Mesenchymal stem cell (in vitro differentiated cells and primary cell): ENCODE measurements at regions not wholly inside any gene's neighbourhood (a gene's known extent, or its start where the extent isn't known, plus 50 kb on each side); places are given as distances from the start of the nearest gene placed in this dataset.
A peak's percentile ranks its signal among the peaks of the same experiment; 100 is the strongest.

ENCODE experiments used
- DNase-seq: peaks from one replicate; pipeline ENCODE4 v3.0.0-alpha.2; 2013
- H2AFZ ChIP-seq: one replicate; pipeline ENCODE4 v1.6.1; 2013; ENCODE audit warnings: low read depth, mild to moderate bottlenecking, control low read depth, inconsistent platforms, low read length, moderate library complexity
- H2AK5ac ChIP-seq: 2 replicates; pipeline ENCODE4 v1.6.1; 2013; ENCODE audit warnings: low read length, moderate library complexity, mild to moderate bottlenecking, inconsistent platforms; ENCODE audit not compliant: severe bottlenecking
- H2BK120ac ChIP-seq: one replicate; pipeline ENCODE4 v1.6.1; 2013; ENCODE audit warnings: low read depth, mild to moderate bottlenecking, inconsistent platforms, low read length, moderate library complexity
- H2BK12ac ChIP-seq, 2 experiments: one replicate each; pipeline ENCODE4 v1.6.1; 2013; ENCODE audit warnings: inconsistent platforms in 2 of 2, low read length in 2 of 2, mild to moderate bottlenecking in 2 of 2, moderate library complexity in 2 of 2, control low read depth in 1 of 2
- H2BK15ac ChIP-seq: one replicate; pipeline ENCODE4 v1.6.1; 2013; ENCODE audit warnings: mild to moderate bottlenecking, low read depth, inconsistent platforms; ENCODE audit not compliant: poor library complexity, severe bottlenecking
- H2BK5ac ChIP-seq: 2 replicates; pipeline ENCODE4 v1.6.1; 2013; ENCODE audit warnings: low read depth, mild to moderate bottlenecking, low read length, control low read depth, inconsistent platforms; ENCODE audit not compliant: poor library complexity, severe bottlenecking
- H3K14ac ChIP-seq, 2 experiments: one replicate each; pipeline ENCODE4 v1.6.1; 2013; ENCODE audit warnings: inconsistent platforms in 2 of 2, low read length in 2 of 2, control low read depth in 1 of 2, mild to moderate bottlenecking in 1 of 2, moderate library complexity in 1 of 2
- H3K18ac ChIP-seq, 2 experiments: one replicate each; pipeline ENCODE4 v1.6.1; 2013; ENCODE audit warnings: inconsistent platforms in 2 of 2, low read length in 2 of 2, control low read depth in 1 of 2, low read depth in 1 of 2, mild to moderate bottlenecking in 1 of 2
- H3K23ac ChIP-seq, 2 experiments: one replicate each; pipeline ENCODE4 v1.6.1; 2013; ENCODE audit warnings: inconsistent platforms in 2 of 2, low read length in 2 of 2, mild to moderate bottlenecking in 2 of 2, moderate library complexity in 2 of 2, control low read depth in 1 of 2
- H3K27ac ChIP-seq: 2 replicates; pipeline ENCODE4 v1.5.1; 2013; ENCODE audit warnings: mild to moderate bottlenecking, moderate library complexity, low read length, control low read depth, inconsistent platforms; ENCODE audit not compliant: poor library complexity, severe bottlenecking
- H3K27me3 ChIP-seq, 2 experiments: 2 replicates each; pipeline versions ENCODE4 v1.6.1 to v1.7.0; 2013; ENCODE audit warnings: low read length in 2 of 2, mild to moderate bottlenecking in 2 of 2, moderate library complexity in 2 of 2, control low read depth in 1 of 2, inconsistent platforms in 1 of 2; ENCODE audit not compliant: control insufficient read depth in 1 of 2, insufficient read depth in 1 of 2
- H3K36me3 ChIP-seq, 2 experiments: 2 replicates each; pipeline versions ENCODE4 v1.6.1 to v1.7.0; 2013; ENCODE audit warnings: low read length in 2 of 2, control low read depth in 1 of 2, inconsistent platforms in 1 of 2, low read depth in 1 of 2, mild to moderate bottlenecking in 1 of 2; ENCODE audit not compliant: insufficient read depth in 2 of 2, control insufficient read depth in 1 of 2
- H3K4ac ChIP-seq, 2 experiments: one replicate each; pipeline ENCODE4 v1.6.1; 2013; ENCODE audit warnings: inconsistent platforms in 2 of 2, low read length in 2 of 2, mild to moderate bottlenecking in 2 of 2, moderate library complexity in 2 of 2, control low read depth in 1 of 2, low read depth in 1 of 2
- H3K4me1 ChIP-seq: 2 replicates; pipeline ENCODE4 v1.6.1; 2013; ENCODE audit warnings: low read depth, low read length, control low read depth; ENCODE audit not compliant: control insufficient read depth, insufficient read depth
- H3K4me2 ChIP-seq: 2 replicates; pipeline ENCODE4 v1.6.1; 2013; ENCODE audit warnings: low read length, mild to moderate bottlenecking, inconsistent platforms; ENCODE audit not compliant: poor library complexity, severe bottlenecking
- H3K4me3 ChIP-seq, 2 experiments: 2 replicates each; pipeline versions ENCODE4 v1.5.1 to v1.7.0; 2013; ENCODE audit warnings: low read length in 2 of 2, mild to moderate bottlenecking in 2 of 2, control low read depth in 1 of 2, low read depth in 1 of 2; ENCODE audit not compliant: insufficient read depth in 1 of 2
- H3K79me1 ChIP-seq: replicated peaks from 2 replicates; pipeline ENCODE4 v1.6.1; 2013; ENCODE audit warnings: mild to moderate bottlenecking, control low read depth, low read length, inconsistent platforms; ENCODE audit not compliant: poor library complexity, severe bottlenecking
- H3K9ac ChIP-seq: 2 replicates; pipeline ENCODE4 v1.7.0; 2013; ENCODE audit warnings: mild to moderate bottlenecking, low read length, moderate library complexity
- H3K9me3 ChIP-seq: 2 replicates; pipeline ENCODE4 v1.7.0; 2013; ENCODE audit warnings: mild to moderate bottlenecking, low read length; ENCODE audit not compliant: control insufficient read depth
- H4K8ac ChIP-seq: one replicate; pipeline ENCODE4 v1.6.1; 2013; ENCODE audit warnings: inconsistent platforms, mild to moderate bottlenecking, low read length, moderate library complexity
- H4K91ac ChIP-seq: one replicate; pipeline ENCODE4 v1.6.1; 2013; ENCODE audit warnings: mild to moderate bottlenecking, low read length, inconsistent platforms
- WGBS: methylation state at CpG from one replicate; pipeline ENCODE4 v1.1.7; 2013; ENCODE audit warnings: mixed read lengths; 5-methylcytosine and 5-hydroxymethylcytosine counted together

DNA sequence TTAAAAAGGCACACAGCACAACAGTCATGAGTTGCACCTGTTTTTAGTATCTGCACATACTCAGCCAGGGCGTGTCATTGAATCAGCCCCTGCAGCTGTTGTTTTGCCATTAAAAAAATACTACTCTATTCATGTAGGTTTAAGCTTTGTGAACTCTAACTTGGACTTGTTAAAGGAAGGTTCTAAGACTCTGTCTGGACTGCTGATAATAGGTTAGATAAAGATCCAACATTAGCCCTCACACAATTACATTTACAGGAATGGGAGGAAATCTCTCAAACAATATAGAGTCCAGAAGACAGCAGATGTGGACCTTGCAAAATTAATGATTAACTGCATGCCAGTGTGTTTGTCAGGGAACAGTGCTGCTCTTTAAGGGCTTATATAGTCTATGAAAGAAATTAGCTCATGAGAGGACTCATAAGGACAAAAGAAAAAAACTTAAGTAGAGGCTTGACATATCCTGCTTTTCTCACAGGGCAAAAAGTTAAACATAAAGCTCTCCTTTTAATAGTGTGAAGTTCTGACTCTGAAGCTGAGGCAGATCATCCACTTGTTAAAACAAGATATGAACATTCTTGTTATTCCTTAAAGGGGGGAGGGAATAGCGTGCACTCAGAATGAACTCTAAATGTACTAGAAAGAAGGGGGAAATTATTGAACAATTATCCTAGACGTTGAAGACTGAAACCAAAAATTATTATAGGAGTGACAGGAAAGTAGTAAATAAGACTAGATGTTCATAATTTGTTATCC is 243.6 kb downstream of the NDFIP2 start:
- 85% methylated on average over 2 of the region's 3 CpGs for WGBS
- no peak overlapping the region for H3K4me2 ChIP-seq

DNA sequence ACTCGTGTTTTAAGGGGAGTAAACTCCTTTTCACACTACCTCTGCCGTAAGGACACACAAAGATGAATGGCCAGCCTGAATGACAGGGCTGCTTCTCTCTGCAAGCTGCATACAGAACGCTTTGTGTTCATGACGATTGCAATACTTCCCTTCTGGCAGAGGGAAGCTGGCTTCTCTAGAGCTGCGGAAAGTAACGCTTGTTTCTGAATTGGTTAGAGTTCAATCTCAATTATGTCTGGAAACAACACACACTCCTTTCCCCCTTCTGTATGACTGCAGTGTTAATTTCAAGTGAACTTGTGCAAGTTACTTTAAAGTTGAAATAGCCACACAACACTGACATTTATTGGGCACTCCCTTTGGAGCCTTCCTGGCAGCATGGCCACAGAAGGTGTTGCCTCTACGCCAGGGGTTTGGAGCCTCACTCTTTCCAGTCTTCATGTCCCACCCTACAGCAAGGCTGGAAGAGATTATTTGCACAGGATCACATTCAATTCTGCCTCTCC is 242.6 kb downstream of the NDFIP2 start:
- H3K14ac ChIP-seq: no peak overlapping the region
- no peak overlapping the region for H2BK5ac ChIP-seq
- H2AFZ ChIP-seq: no peak overlapping the region
- no peak overlapping the region for H3K18ac ChIP-seq
- H3K4me1 ChIP-seq: peaks cover 6% of the 10 kb centered on the region
- H2BK12ac ChIP-seq: no peak overlapping the region
- H3K4ac ChIP-seq: no peak overlapping the region
- H3K79me1 ChIP-seq: no peaks in the 10 kb centered on the region
- 95% methylated on average over 5 of the region's 7 CpGs for WGBS
- peak overlapping the region; percentile 89 for H2AK5ac ChIP-seq
- no peak overlapping the region for H2BK120ac ChIP-seq
- no peak overlapping the region for H4K8ac ChIP-seq
- no peak for DNase-seq
- H3K36me3 ChIP-seq: no peaks in the 10 kb centered on the region
- H2BK15ac ChIP-seq: no peak overlapping the region
- H4K91ac ChIP-seq: no peak overlapping the region
- H3K9ac ChIP-seq: no peak overlapping the region
- peak overlapping the region in 1 of 2 experiments; percentile 6 for H3K4me3 ChIP-seq
- H3K23ac ChIP-seq: peak overlapping the region in 1 of 2 experiments; percentile 85
- peak overlapping the region; percentile 25 for H3K27ac ChIP-seq
- no peaks in the 10 kb centered on the region for H3K27me3 ChIP-seq
- no peaks in the 10 kb centered on the region for H3K9me3 ChIP-seq
- no peak overlapping the region for H3K4me2 ChIP-seq

More for the DNA sequence above, 243.6 kb downstream of the NDFIP2 start:
- Histone ChIP-seq H2BK12ac (no peak overlapping the region), H3K4me1 (peaks cover 6% of the 10 kb centered on the region), H3K79me1 (no peaks in the 10 kb centered on the region), H3K23ac (no peak overlapping the region), H2BK5ac (no peak overlapping the region), H3K36me3 (no peaks in the 10 kb centered on the region), H3K9me3 (peaks cover 6% of the 10 kb centered on the region), H2BK120ac (no peak overlapping the region), H3K4me3 (no peak overlapping the region), H4K91ac (no peak overlapping the region), H2AK5ac (no peak overlapping the region), H3K9ac (no peak overlapping the region), H2AFZ (no peak overlapping the region), H4K8ac (no peak overlapping the region), H3K14ac (no peak overlapping the region), H3K27ac (peak overlapping the region; percentile 73), H2BK15ac (no peak overlapping the region), H3K27me3 (no peaks in the 10 kb centered on the region), H3K18ac (no peak overlapping the region), H3K4ac (no peak overlapping the region)
- no peak for DNase-seq

DNA sequence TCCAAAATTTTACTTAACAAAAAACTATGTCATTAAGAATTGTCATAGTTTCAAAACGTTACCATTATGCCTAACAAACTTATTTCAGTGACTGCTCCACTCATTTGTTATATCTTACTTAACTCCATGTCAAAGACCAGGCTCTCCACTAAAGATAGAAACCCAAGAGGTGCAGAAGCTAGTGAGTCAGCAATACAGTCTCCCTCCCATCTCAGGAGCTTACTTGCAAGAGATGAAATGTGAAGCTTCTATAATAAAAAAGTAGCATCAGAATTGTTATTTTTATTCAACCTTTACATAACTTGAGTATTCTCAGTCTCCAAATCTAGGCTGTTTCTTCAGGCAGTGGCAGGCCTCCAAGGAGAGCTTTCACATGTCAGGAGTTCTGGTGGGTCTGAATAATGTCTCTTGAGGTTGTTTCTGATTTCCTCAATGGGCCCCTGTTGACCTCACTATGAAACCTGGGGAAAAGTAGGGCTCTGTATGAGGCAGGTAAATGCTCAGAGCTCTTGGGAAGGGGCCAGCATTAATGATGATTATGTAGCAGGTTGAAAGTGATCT is 242.0 kb downstream of the NDFIP2 start:
- H3K23ac ChIP-seq: no peak overlapping the region
- H2BK15ac ChIP-seq: no peak overlapping the region
- H3K9ac ChIP-seq: no peak overlapping the region
- H2BK120ac ChIP-seq: no peak overlapping the region
- no peak overlapping the region for H3K4me2 ChIP-seq
- H2BK5ac ChIP-seq: no peak overlapping the region
- no peaks in the 10 kb centered on the region for H3K9me3 ChIP-seq
- H2AFZ ChIP-seq: no peak overlapping the region
- peak overlapping the region in 1 of 2 experiments; percentile 6 for H3K4me3 ChIP-seq
- no peak overlapping the region for H4K91ac ChIP-seq
- H3K79me1 ChIP-seq: no peaks in the 10 kb centered on the region
- DNase-seq: no peak
- H3K4me1 ChIP-seq: peaks cover 6% of the 10 kb centered on the region
- no peak overlapping the region for H3K14ac ChIP-seq
- H2BK12ac ChIP-seq: no peak overlapping the region
- H2AK5ac ChIP-seq: peak overlapping the region; percentile 15
- H3K27ac ChIP-seq: no peak overlapping the region
- no peak overlapping the region for H3K4ac ChIP-seq
- H3K36me3 ChIP-seq: no peaks in the 10 kb centered on the region
- no peak overlapping the region for H3K18ac ChIP-seq
- H4K8ac ChIP-seq: no peak overlapping the region
- H3K27me3 ChIP-seq: no peaks in the 10 kb centered on the region
- 50% methylated on average over 1 of the region's 1 CpG for WGBS

DNA sequence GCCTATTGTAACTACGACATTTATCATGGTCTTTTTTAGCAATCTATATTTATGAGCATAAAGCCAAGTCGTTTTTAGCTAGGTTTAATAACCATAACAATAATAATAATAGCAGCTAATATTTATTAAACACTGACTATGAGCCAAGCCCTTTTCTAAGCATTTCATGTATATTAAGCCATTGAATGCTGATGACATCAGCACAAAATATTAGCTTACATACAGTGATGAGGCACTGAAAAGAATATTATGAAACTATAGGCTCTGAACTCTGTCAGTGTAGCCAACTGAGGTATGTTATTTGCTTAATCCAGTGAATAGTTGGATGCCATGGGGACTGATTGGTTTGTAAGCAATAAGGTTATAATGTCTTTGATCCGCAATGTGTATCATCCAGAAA is 235.2 kb downstream of the NDFIP2 start:
- H3K27ac ChIP-seq: no peak overlapping the region
- H3K23ac ChIP-seq: no peak overlapping the region
- H4K91ac ChIP-seq: no peak overlapping the region
- H3K36me3 ChIP-seq: no peaks in the 10 kb centered on the region
- H3K4ac ChIP-seq: no peak overlapping the region
- H2AFZ ChIP-seq: no peak overlapping the region
- H2BK12ac ChIP-seq: no peak overlapping the region
- whole genome bisulfite sequencing: 100% methylated on average over 1 of the region's 3 CpGs
- no peaks in the 10 kb centered on the region for H3K4me1 ChIP-seq
- H3K18ac ChIP-seq: no peak overlapping the region
- no peaks in the 10 kb centered on the region for H3K79me1 ChIP-seq
- no peak overlapping the region for H4K8ac ChIP-seq
- H2BK5ac ChIP-seq: no peak overlapping the region
- DNase-seq: no peak
- H3K9me3 ChIP-seq: no peaks in the 10 kb centered on the region
- H3K4me2 ChIP-seq: no peak overlapping the region
- H2BK120ac ChIP-seq: no peak overlapping the region
- no peak overlapping the region for H2AK5ac ChIP-seq
- H3K14ac ChIP-seq: no peak overlapping the region
- H2BK15ac ChIP-seq: no peak overlapping the region
- no peak overlapping the region for H3K9ac ChIP-seq
- no peak overlapping the region for H3K4me3 ChIP-seq
- no peaks in the 10 kb centered on the region for H3K27me3 ChIP-seq
